HEK293 (cell line): ENCODE measurements at regions not wholly inside any gene's neighbourhood (a gene's known extent, or its start where the extent isn't known, plus 50 kb on each side); places are given as distances from the start of the nearest gene placed in this dataset.

Experiments
- CTCF ChIA-PET: fragments of 350-600 bp; formaldehyde crosslinking; extraction: SDS; loops from one replicate; lab custom pipeline; 2021; ENCODE audit warnings: antibody characterized with exemption; lab: Yijun Ruan, JAX
- POLR2A ChIA-PET: fragments of 300-600 bp; formaldehyde crosslinking; extraction: SDS; loops from one replicate; lab custom pipeline; 2020; ENCODE audit warnings: antibody characterized with exemption, inconsistent platforms; lab: Yijun Ruan, JAX
- H3K27ac ChIP-seq: fragments of 200-500 bp; sonication (Bioruptor generic); 2 replicates; pipeline ENCODE4 v1.5.1; 2014; ENCODE audit warnings: low read depth, low read length, control low read depth, inconsistent platforms; ENCODE audit errors: extremely low read depth
- H3K36me3 ChIP-seq, 2 experiments: fragments of 200-500 bp in 1 of 2; sonication (Bioruptor generic) in 1 of 2; 1 replicate in 1 of 2; 2 replicates in 1 of 2; pipeline ENCODE4 v1.5.1; 2014 to 2017; ENCODE audit warnings: inconsistent platforms in 2 of 2, low read length in 2 of 2; ENCODE audit not compliant: control insufficient read depth in 2 of 2, insufficient read depth in 1 of 2
- H3K4me1 ChIP-seq: fragments of 200-500 bp; sonication (Bioruptor generic); 2 replicates; pipeline ENCODE4 v1.5.1; 2014; ENCODE audit warnings: mild to moderate bottlenecking, low read length, inconsistent platforms; ENCODE audit not compliant: control insufficient read depth, insufficient read depth
- H3K4me3 ChIP-seq: 2 replicates; pipeline ENCODE4 v1.5.1; 2011; ENCODE audit warnings: low read depth, mild to moderate bottlenecking, control low read depth, low read length, moderate library complexity
- H3K9me3 ChIP-seq: fragments of 200-500 bp; sonication (Bioruptor generic); 2 replicates; pipeline ENCODE4 v1.5.1; 2014; ENCODE audit warnings: low read depth, low read length, inconsistent platforms; ENCODE audit not compliant: control insufficient read depth, insufficient read depth
- CTCF ChIP-seq: fragments of 450-650 bp; formaldehyde crosslinking; IDR thresholded peaks from 2 replicates; pipeline ENCODE4 v1.5.1; 2016; ENCODE audit warnings: missing biosample characterization, missing genetic modification characterization
- GLIS1 ChIP-seq: fragments of 450-650 bp; formaldehyde crosslinking; IDR thresholded peaks from 2 replicates; pipeline ENCODE4 v1.5.1; 2016; ENCODE audit warnings: missing biosample characterization, missing genetic modification characterization
- KLF17 ChIP-seq: fragments of 450-650 bp; formaldehyde crosslinking; IDR thresholded peaks from 2 replicates; pipeline ENCODE4 v1.5.1; 2016; ENCODE audit warnings: missing biosample characterization, missing genetic modification characterization
- KLF8 ChIP-seq: fragments of 450-650 bp; formaldehyde crosslinking; IDR thresholded peaks from 2 replicates; pipeline ENCODE4 v1.5.1; 2016; ENCODE audit warnings: missing biosample characterization, missing genetic modification characterization
- MZF1 ChIP-seq: fragments of 450-650 bp; formaldehyde crosslinking; IDR thresholded peaks from 2 replicates; pipeline ENCODE4 v1.5.1; 2017; ENCODE audit warnings: missing biosample characterization, missing genetic modification characterization, borderline replicate concordance
- SCRT2 ChIP-seq: fragments of 450-650 bp; formaldehyde crosslinking; IDR thresholded peaks from 2 replicates; pipeline ENCODE4 v1.5.1; 2016; ENCODE audit warnings: missing biosample characterization, missing genetic modification characterization
- ZEB2 ChIP-seq: fragments of 450-650 bp; formaldehyde crosslinking; IDR thresholded peaks from 2 replicates; pipeline ENCODE4 v1.5.1; 2016; ENCODE audit warnings: missing biosample characterization, missing genetic modification characterization
- ZNF10 ChIP-seq: fragments of 450-650 bp; formaldehyde crosslinking; IDR thresholded peaks from 2 replicates; pipeline ENCODE4 v1.5.1; 2017; ENCODE audit warnings: missing biosample characterization, missing genetic modification characterization
- ZNF114 ChIP-seq: fragments of 450-650 bp; formaldehyde crosslinking; IDR thresholded peaks from 2 replicates; pipeline ENCODE4 v1.5.0; 2017; ENCODE audit warnings: missing biosample characterization, missing genetic modification characterization
- ZNF140 ChIP-seq: fragments of 450-650 bp; formaldehyde crosslinking; IDR thresholded peaks from 2 replicates; pipeline ENCODE4 v1.5.1; 2016; ENCODE audit warnings: missing biosample characterization, missing genetic modification characterization
- ZNF146 ChIP-seq: fragments of 450-650 bp; formaldehyde crosslinking; IDR thresholded peaks from 2 replicates; pipeline ENCODE4 v1.5.1; 2016; ENCODE audit warnings: missing biosample characterization, missing genetic modification characterization
- ZNF169 ChIP-seq: fragments of 450-650 bp; formaldehyde crosslinking; IDR thresholded peaks from 2 replicates; pipeline ENCODE4 v1.5.1; 2016; ENCODE audit warnings: missing biosample characterization, missing genetic modification characterization
- ZNF174 ChIP-seq: fragments of 450-650 bp; formaldehyde crosslinking; IDR thresholded peaks from 2 replicates; pipeline ENCODE4 v1.5.0; 2017; ENCODE audit warnings: missing biosample characterization, mild to moderate bottlenecking, missing genetic modification characterization
- ZNF2 ChIP-seq: fragments of 450-650 bp; formaldehyde crosslinking; IDR thresholded peaks from 2 replicates; pipeline ENCODE4 v1.5.1; 2016; ENCODE audit warnings: missing biosample characterization, missing genetic modification characterization
- ZNF239 ChIP-seq: fragments of 450-650 bp; formaldehyde crosslinking; IDR thresholded peaks from 2 replicates; pipeline ENCODE4 v1.5.1; 2016; ENCODE audit warnings: missing biosample characterization, missing genetic modification characterization
- ZNF266 ChIP-seq: fragments of 450-650 bp; formaldehyde crosslinking; IDR thresholded peaks from 2 replicates; pipeline ENCODE4 v1.5.1; 2016; ENCODE audit warnings: missing biosample characterization, missing genetic modification characterization, low read depth
- ZNF280C ChIP-seq: fragments of 450-650 bp; formaldehyde crosslinking; IDR thresholded peaks from 2 replicates; pipeline ENCODE4 v1.5.1; 2016; ENCODE audit warnings: missing biosample characterization, missing genetic modification characterization
- ZNF362 ChIP-seq: fragments of 450-650 bp; formaldehyde crosslinking; IDR thresholded peaks from 2 replicates; pipeline ENCODE4 v1.5.1; 2016; ENCODE audit warnings: missing biosample characterization, missing genetic modification characterization
- ZNF48 ChIP-seq: fragments of 450-650 bp; formaldehyde crosslinking; IDR thresholded peaks from 2 replicates; pipeline ENCODE4 v1.5.1; 2016; ENCODE audit warnings: missing biosample characterization, missing genetic modification characterization
- ZNF513 ChIP-seq: fragments of 450-650 bp; IDR thresholded peaks from 2 replicates; pipeline ENCODE4 v1.5.1; 2018; ENCODE audit warnings: missing biosample characterization, missing genetic modification characterization
- ZNF514 ChIP-seq: fragments of 450-650 bp; formaldehyde crosslinking; IDR thresholded peaks from 2 replicates; pipeline ENCODE4 v1.5.1; 2016; ENCODE audit warnings: missing biosample characterization, missing genetic modification characterization
- ZNF621 ChIP-seq: fragments of 450-650 bp; formaldehyde crosslinking; IDR thresholded peaks from 2 replicates; pipeline ENCODE4 v1.5.1; 2017; ENCODE audit warnings: missing biosample characterization, missing genetic modification characterization
- ZNF623 ChIP-seq: fragments of 450-650 bp; formaldehyde crosslinking; IDR thresholded peaks from 2 replicates; pipeline ENCODE4 v1.5.1; 2016; ENCODE audit warnings: missing biosample characterization, missing genetic modification characterization
- ZNF791 ChIP-seq: fragments of 450-650 bp; formaldehyde crosslinking; IDR thresholded peaks from 2 replicates; pipeline ENCODE4 v1.5.1; 2016; ENCODE audit warnings: missing biosample characterization, missing genetic modification characterization

- TF ChIP-seq CTCF (no peak), ZNF266 (tag by site-specific recombination) (no peak), MZF1 (no peak), ZNF362 (tag by site-specific recombination) (no peak), ZNF514 (tag by site-specific recombination) (no peak)
These were observed 758.8 kb downstream of the CDH11 start (continued) for GRCh38 chr16:64363039-64363438.

- Histone ChIP-seq H3K9me3 (no peaks in the 10 kb centered on the region), H3K4me1 (no peaks in the 10 kb centered on the region), H3K4me3 (no peak overlapping the region), H3K36me3 (no peaks in the 10 kb centered on the region), H3K27ac (no peak overlapping the region)
- ChIA-PET CTCF (no interaction called here), POLR2A (no interaction called here)
- TF ChIP-seq ZNF791 (tag by site-specific recombination) (no peak), GLIS1 (tag by site-specific recombination) (no peak), ZNF114 (tag by site-specific recombination) (no peak), ZNF48 (tag by site-specific recombination) (no peak), KLF17 (tag by site-specific recombination) (no peak), ZNF280C (no peak), ZNF621 (tag by site-specific recombination) (no peak), ZNF146 (no peak), ZNF2 (tag by site-specific recombination) (no peak), ZEB2 (no peak), SCRT2 (tag by site-specific recombination) (no peak), KLF8 (no peak)
These were observed 759.7 kb downstream of the CDH11 start for GRCh38 chr16:64362193-64362592.

- CTCF ChIA-PET, result interaction anchor here (0.7 kb wide), 1 partner anchor 151 kb away, joined by 3 read pairs; no protein-coding TSS in a partner anchor
- TF ChIP-seq ZNF140 (tag by site-specific recombination) (no peak), ZNF10 (tag by site-specific recombination) (no peak), ZNF239 (tag by site-specific recombination) (no peak), ZNF623 (tag by site-specific recombination) (no peak), ZNF513 (no peak), CTCF (no peak), ZNF174 (tag by site-specific recombination) (no peak), ZNF169 (tag by site-specific recombination) (no peak)
These were observed 760.1 kb downstream of the CDH11 start for GRCh38 chr16:64361753-64362152.

More at GRCh38 chr16:64361753-64362152, 760.1 kb downstream of the CDH11 start:
- no peak overlapping the region for H3K27ac ChIP-seq
- no peaks in the 10 kb centered on the region for H3K9me3 ChIP-seq
- no peaks in the 10 kb centered on the region for H3K4me1 ChIP-seq
- POLR2A ChIA-PET, result no interaction called here
- H3K4me3 ChIP-seq, result no peak overlapping the region
- H3K36me3 ChIP-seq, result no peaks in the 10 kb centered on the region
